ENCODE measurements at regions not wholly inside any gene's neighbourhood (a gene's known extent, or its start where the extent isn't known, plus 50 kb on each side); places are given as distances from the start of the nearest gene placed in this dataset.

GRCh38 chr17:77505181-77505639 is 364.4 kb downstream of the SEC14L1 start:
- TF ChIP-seq CAMTA2 (CRISPR knock-in tag; IDR thresholded peaks at IDR 0.05; ENCODE audit: borderline replicate concordance) (no peak), AKAP8 (CRISPR knock-in tag; IDR thresholded peaks at IDR 0.05) (no peak), NFE2 (CRISPR knock-in tag; IDR thresholded peaks at IDR 0.05) (no peak), TAF15 (IDR thresholded peaks at IDR 0.05; ENCODE audit: low read depth, low read length, poor library complexity, severe bottlenecking) (no peak), ZNF468 (CRISPR knock-in tag; IDR thresholded peaks at IDR 0.05) (no peak), ZFP1 (CRISPR knock-in tag; IDR thresholded peaks at IDR 0.05) (no peak), ZFY (CRISPR knock-in tag; IDR thresholded peaks at IDR 0.05) (no peak), ZNF678 (CRISPR knock-in tag; IDR thresholded peaks at IDR 0.05) (no peak), SP2 (CRISPR knock-in tag; IDR thresholded peaks at IDR 0.05) (no peak), IRX3 (CRISPR knock-in tag; IDR thresholded peaks at IDR 0.05; ENCODE audit: borderline replicate concordance, low read depth) (no peak), KDM1A (CRISPR knock-in tag; IDR thresholded peaks at IDR 0.05) (no peak), TBL1XR1 (IDR thresholded peaks at IDR 0.05; ENCODE audit: borderline replicate concordance, low read length, partially characterized antibody) (no peak), HNRNPUL1 (IDR thresholded peaks at IDR 0.05; ENCODE audit: low read depth, low read length) (no peak)
- TF ChIP-seq, protein P1, sequence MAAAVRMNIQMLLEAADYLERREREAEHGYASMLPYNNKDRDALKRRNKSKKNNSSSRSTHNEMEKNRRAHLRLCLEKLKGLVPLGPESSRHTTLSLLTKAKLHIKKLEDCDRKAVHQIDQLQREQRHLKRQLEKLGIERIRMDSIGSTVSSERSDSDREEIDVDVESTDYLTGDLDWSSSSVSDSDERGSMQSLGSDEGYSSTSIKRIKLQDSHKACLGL (CRISPR knock-in tag; IDR thresholded peaks at IDR 0.05) = no peak

Data from HepG2 (cell line).